ENCODE measurements at regions not wholly inside any gene's neighbourhood (a gene's known extent, or its start where the extent isn't known, plus 50 kb on each side); places are given as distances from the start of the nearest gene placed in this dataset.

- H3K4me1 ChIP-seq (ENCODE audit: control insufficient read depth, insufficient read depth, low read length, poor library complexity, severe bottlenecking): peaks cover 8% of the 10 kb centered on the region
- H3K4me3 ChIP-seq (ENCODE audit: extremely low read depth, insufficient read depth, low read length, poor library complexity, severe bottlenecking): no peak overlapping the region
- H3K27ac ChIP-seq (ENCODE audit: low read depth, low read length, severe bottlenecking): no peak overlapping the region
- WGBS, 2 experiments (ENCODE audit: insufficient coverage in 2 of 2): no CpG with 5 or more reads among the region's 4 CpGs
- H3K36me3 ChIP-seq (ENCODE audit: control insufficient read depth, insufficient read depth, low read length): no peaks in the 10 kb centered on the region
- no peaks in the 10 kb centered on the region for H3K9me3 ChIP-seq (ENCODE audit: control insufficient read depth, low read length)
Observed at GRCh38 chr9:119047513-119048307, 321.5 kb downstream of the BRINP1 start.

DNA sequence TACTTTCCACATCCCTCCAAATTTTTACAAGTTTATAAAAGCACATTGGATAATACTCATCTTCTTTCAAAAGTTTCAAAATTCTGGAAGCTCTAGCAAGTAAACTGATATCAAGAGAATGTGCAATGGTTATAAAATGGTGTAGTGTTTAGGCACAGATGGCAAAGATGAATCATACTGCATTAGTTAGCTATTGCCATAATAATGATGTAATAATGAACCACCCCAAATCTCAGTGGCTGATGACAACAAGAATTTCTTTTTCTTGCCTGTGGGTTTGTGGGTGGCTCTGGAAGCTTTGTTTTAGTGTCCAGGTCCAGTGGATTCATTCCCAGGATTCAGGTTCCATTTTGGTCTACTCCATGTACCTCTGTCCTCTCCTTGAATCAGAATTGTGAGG lies 319.0 kb downstream of the BRINP1 start:
- Histone ChIP-seq H3K4me1 (ENCODE audit: control insufficient read depth, insufficient read depth, low read length, poor library complexity, severe bottlenecking) (no peaks in the 10 kb centered on the region), H3K9me3 (ENCODE audit: control insufficient read depth, low read length) (no peaks in the 10 kb centered on the region), H3K36me3 (ENCODE audit: control insufficient read depth, insufficient read depth, low read length) (no peaks in the 10 kb centered on the region), H3K27ac (ENCODE audit: low read depth, low read length, severe bottlenecking) (no peak overlapping the region), H3K4me3 (ENCODE audit: extremely low read depth, insufficient read depth, low read length, poor library complexity, severe bottlenecking) (no peak overlapping the region)

DNA sequence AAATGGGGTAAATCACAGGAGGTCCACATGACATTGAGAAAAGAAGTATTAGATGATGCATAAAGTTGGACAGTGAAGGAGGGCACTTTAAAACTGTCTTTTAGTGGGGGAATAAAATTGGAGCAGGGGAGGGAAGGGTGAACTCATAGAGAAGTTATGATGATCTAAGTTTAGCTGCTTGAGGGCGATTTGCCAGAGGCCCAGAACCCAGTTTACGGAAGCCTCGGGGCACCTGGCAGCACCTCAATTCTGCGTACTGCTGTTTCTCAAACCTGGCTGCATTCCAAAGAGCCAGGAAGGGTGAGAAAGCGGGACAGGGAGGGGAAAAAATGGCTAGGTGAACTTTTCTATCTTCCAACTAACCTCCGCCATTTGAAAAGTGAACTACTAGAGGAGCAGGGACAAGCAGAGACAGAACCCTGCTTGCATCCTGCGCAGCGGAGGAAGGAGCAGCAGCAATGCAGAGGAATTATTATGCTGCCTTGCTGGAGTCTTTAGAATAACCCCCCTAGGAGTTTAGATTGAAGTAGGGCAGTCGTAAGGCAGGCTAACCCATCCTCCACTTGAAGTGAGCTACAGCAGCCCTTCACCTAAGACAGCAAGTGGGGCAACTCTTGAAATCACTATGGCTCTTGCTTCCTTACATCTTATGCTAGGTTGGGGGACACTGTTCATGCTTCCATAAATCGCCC lies 316.8 kb downstream of the BRINP1 start:
- H3K27ac ChIP-seq (ENCODE audit: low read depth, low read length, severe bottlenecking): no peak overlapping the region
- H3K4me3 ChIP-seq (ENCODE audit: extremely low read depth, insufficient read depth, low read length, poor library complexity, severe bottlenecking): no peak overlapping the region
- H3K9me3 ChIP-seq (ENCODE audit: control insufficient read depth, low read length): no peaks in the 10 kb centered on the region
- no peaks in the 10 kb centered on the region for H3K36me3 ChIP-seq (ENCODE audit: control insufficient read depth, insufficient read depth, low read length)
- WGBS, 2 experiments (ENCODE audit: insufficient coverage in 2 of 2): 89 to 90% methylated on average over 7 of the region's 10 CpGs
- no peaks in the 10 kb centered on the region for H3K4me1 ChIP-seq (ENCODE audit: control insufficient read depth, insufficient read depth, low read length, poor library complexity, severe bottlenecking)

DNA sequence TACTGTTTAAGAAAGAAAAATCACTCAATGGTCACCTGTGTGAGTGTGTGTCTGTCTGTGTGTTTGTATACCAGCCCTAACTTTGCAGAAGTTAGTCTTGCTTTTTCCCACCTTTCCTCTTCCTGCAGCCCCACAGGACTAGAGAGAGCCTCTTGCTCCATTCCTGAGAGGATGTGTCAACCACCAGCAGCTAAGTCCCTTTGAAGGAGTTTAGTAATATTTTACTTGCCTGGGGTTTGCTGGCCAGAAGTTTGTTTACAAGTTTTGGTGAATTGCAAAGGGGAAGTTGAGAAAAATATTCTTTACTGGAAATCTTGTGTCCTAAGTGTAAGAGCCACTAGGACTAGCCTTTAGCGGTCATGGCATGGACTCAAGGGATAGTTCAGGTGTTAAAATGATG lies 316.2 kb downstream of the BRINP1 start:
- H3K9me3 ChIP-seq (ENCODE audit: control insufficient read depth, low read length): no peaks in the 10 kb centered on the region
- no peaks in the 10 kb centered on the region for H3K36me3 ChIP-seq (ENCODE audit: control insufficient read depth, insufficient read depth, low read length)
- WGBS, 2 experiments (ENCODE audit: insufficient coverage in 2 of 2): no CpG with 5 or more reads among the region's 1 CpG
- no peaks in the 10 kb centered on the region for H3K4me1 ChIP-seq (ENCODE audit: control insufficient read depth, insufficient read depth, low read length, poor library complexity, severe bottlenecking)
- H3K4me3 ChIP-seq (ENCODE audit: extremely low read depth, insufficient read depth, low read length, poor library complexity, severe bottlenecking): no peak overlapping the region
- H3K27ac ChIP-seq (ENCODE audit: low read depth, low read length, severe bottlenecking): no peak overlapping the region

DNA sequence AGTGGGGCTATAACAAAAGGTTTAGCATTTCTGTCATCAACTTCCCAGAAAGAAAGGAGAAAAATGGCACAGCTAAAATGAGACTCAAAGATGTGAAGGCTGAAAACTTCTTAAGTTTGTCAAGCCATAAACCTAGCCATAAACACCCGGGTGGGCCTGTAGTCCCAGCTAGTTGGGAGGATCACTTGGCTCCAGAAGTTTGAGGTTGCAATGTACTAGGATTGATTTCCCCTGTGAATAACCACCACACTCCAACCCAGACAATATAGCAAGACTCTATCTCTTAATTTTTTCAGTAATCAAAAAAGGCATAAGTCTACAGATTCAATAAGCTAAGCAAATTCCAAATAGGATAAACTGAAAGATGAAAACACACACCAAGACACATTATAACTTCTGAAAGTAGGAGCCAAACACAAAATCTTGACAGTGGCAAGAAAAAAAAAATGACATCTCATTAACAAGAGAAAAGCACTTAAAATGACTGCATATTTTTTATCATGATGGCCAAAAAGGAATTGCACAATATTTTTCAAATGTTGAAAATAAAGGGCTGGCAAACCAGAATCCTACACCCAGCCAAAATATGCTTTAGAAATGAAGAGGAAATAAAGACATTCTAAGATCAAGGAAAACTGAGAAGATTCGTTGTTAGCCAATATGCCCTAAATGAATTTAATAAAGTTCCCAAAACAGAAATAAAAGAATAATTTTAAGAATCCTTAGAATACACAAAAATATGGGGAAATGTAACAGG lies 308.4 kb downstream of the BRINP1 start:
- no peaks in the 10 kb centered on the region for H3K36me3 ChIP-seq (ENCODE audit: control insufficient read depth, insufficient read depth, low read length)

DNA sequence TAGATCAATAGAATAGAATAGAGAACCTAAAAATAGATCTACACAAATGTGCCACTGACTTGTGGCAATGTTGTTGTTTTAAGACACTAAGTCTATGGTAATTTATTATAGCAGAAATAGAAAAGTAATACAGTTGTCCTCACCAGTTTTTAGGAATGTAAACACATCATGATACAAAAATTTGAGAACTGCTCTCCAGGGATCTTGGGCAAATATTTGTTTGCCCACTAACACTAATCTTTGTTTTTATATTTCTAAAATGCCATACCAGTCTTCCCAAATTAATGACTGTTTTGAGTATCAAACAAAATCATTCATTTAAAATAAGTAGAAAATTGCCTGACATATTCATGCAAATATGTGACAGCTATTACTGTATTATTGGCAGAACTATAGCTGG lies 297.6 kb downstream of the BRINP1 start:
- H3K4me3 ChIP-seq (ENCODE audit: extremely low read depth, insufficient read depth, low read length, poor library complexity, severe bottlenecking): no peak overlapping the region
- H3K27ac ChIP-seq (ENCODE audit: low read depth, low read length, severe bottlenecking): no peak overlapping the region
- no peaks in the 10 kb centered on the region for H3K4me1 ChIP-seq (ENCODE audit: control insufficient read depth, insufficient read depth, low read length, poor library complexity, severe bottlenecking)
- no peaks in the 10 kb centered on the region for H3K9me3 ChIP-seq (ENCODE audit: control insufficient read depth, low read length)
- no peaks in the 10 kb centered on the region for H3K36me3 ChIP-seq (ENCODE audit: control insufficient read depth, insufficient read depth, low read length)

More for the DNA sequence above, 308.4 kb downstream of the BRINP1 start:
- Histone ChIP-seq H3K27ac (ENCODE audit: low read depth, low read length, severe bottlenecking) (no peak overlapping the region), H3K4me3 (ENCODE audit: extremely low read depth, insufficient read depth, low read length, poor library complexity, severe bottlenecking) (no peak overlapping the region), H3K4me1 (ENCODE audit: control insufficient read depth, insufficient read depth, low read length, poor library complexity, severe bottlenecking) (no peaks in the 10 kb centered on the region), H3K9me3 (ENCODE audit: control insufficient read depth, low read length) (no peaks in the 10 kb centered on the region)
- WGBS, 2 experiments (ENCODE audit: insufficient coverage in 2 of 2): 80% methylated on average over 1 of the region's 2 CpGs; no CpG with 5 or more reads in 1 of the 2 experiments

- H3K36me3 ChIP-seq (ENCODE audit: control insufficient read depth, insufficient read depth, low read length): no peaks in the 10 kb centered on the region
- WGBS, 2 experiments (ENCODE audit: insufficient coverage in 2 of 2): 77 to 92% methylated on average over 2 to 4 of the region's 4 CpGs
- no peaks in the 10 kb centered on the region for H3K4me1 ChIP-seq (ENCODE audit: control insufficient read depth, insufficient read depth, low read length, poor library complexity, severe bottlenecking)
- H3K27ac ChIP-seq (ENCODE audit: low read depth, low read length, severe bottlenecking): no peak overlapping the region
- H3K4me3 ChIP-seq (ENCODE audit: extremely low read depth, insufficient read depth, low read length, poor library complexity, severe bottlenecking): no peak overlapping the region
- no peaks in the 10 kb centered on the region for H3K9me3 ChIP-seq (ENCODE audit: control insufficient read depth, low read length)
Observed at GRCh38 chr9:119074017-119074416, 295.2 kb downstream of the BRINP1 start.

DNA sequence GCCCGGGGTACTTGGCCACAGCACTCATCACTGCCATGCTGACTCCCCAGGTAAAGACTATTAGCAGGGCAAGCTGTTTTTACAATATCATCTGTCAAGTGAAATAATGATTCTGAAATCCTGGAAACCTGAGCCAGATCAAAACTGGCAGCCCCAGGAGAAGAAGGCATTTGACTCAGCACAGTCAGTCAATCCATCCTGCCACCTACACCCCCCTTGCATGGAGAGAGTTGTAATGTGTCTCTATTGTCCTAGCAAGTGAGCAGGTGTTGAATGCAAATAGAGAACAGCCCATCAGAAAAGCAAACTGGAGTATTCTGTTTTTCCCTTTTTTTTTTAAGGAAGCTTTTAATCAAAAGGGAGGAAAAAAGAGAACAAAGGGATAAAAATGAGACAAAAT lies 291.2 kb downstream of the BRINP1 start:
- Histone ChIP-seq H3K4me1 (ENCODE audit: control insufficient read depth, insufficient read depth, low read length, poor library complexity, severe bottlenecking) (no peaks in the 10 kb centered on the region), H3K9me3 (ENCODE audit: control insufficient read depth, low read length) (no peaks in the 10 kb centered on the region)
- 80% methylated on average over 1 of the region's 1 CpG; no CpG with 5 or more reads in 1 of the 2 experiments for WGBS, 2 experiments (ENCODE audit: insufficient coverage in 2 of 2)

DNA sequence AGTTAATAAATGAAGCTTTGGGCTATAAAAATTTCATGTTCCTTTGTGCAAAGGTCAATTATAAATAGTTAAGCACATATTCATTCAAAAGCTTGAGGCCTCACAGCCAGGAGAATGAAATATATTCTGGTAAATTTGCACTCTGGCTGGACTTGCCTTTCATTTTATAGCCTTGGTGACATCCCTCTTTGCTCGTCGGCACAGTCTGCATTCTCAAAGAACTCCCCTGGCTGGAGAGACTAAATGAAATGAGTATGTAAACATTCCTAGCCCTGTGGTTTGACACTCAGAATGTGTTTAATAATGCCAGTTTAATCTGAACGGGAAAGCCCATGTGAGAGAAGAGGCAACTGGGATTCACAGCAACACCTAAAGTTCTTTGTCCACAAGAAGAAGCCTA lies 285.6 kb downstream of the BRINP1 start:
- Histone ChIP-seq H3K27ac (ENCODE audit: low read depth, low read length, severe bottlenecking) (no peak overlapping the region), H3K4me3 (ENCODE audit: extremely low read depth, insufficient read depth, low read length, poor library complexity, severe bottlenecking) (no peak overlapping the region), H3K4me1 (ENCODE audit: control insufficient read depth, insufficient read depth, low read length, poor library complexity, severe bottlenecking) (no peaks in the 10 kb centered on the region), H3K9me3 (ENCODE audit: control insufficient read depth, low read length) (no peaks in the 10 kb centered on the region), H3K36me3 (ENCODE audit: control insufficient read depth, insufficient read depth, low read length) (no peaks in the 10 kb centered on the region)
- WGBS, 2 experiments (ENCODE audit: insufficient coverage in 2 of 2): 76 to 85% methylated on average over 2 to 3 of the region's 3 CpGs

More for the DNA sequence above, 291.2 kb downstream of the BRINP1 start:
- Histone ChIP-seq H3K4me3 (ENCODE audit: extremely low read depth, insufficient read depth, low read length, poor library complexity, severe bottlenecking) (no peak overlapping the region), H3K27ac (ENCODE audit: low read depth, low read length, severe bottlenecking) (no peak overlapping the region), H3K36me3 (ENCODE audit: control insufficient read depth, insufficient read depth, low read length) (no peaks in the 10 kb centered on the region)

- Histone ChIP-seq H3K36me3 (ENCODE audit: control insufficient read depth, insufficient read depth, low read length) (no peaks in the 10 kb centered on the region), H3K27ac (ENCODE audit: low read depth, low read length, severe bottlenecking) (no peak overlapping the region), H3K9me3 (ENCODE audit: control insufficient read depth, low read length) (no peaks in the 10 kb centered on the region), H3K4me3 (ENCODE audit: extremely low read depth, insufficient read depth, low read length, poor library complexity, severe bottlenecking) (no peak overlapping the region), H3K4me1 (ENCODE audit: control insufficient read depth, insufficient read depth, low read length, poor library complexity, severe bottlenecking) (no peaks in the 10 kb centered on the region)
- 83% methylated on average over 1 of the region's 1 CpG; no CpG with 5 or more reads in 1 of the 2 experiments for WGBS, 2 experiments (ENCODE audit: insufficient coverage in 2 of 2)
Observed at GRCh38 chr9:119086590-119086989, 282.6 kb downstream of the BRINP1 start.
